Activated CD4-positive, alpha-beta T cell treated with anti-CD3 and anti-CD28 coated beads for 48 hours (primary cell): ENCODE measurements at regions not wholly inside any gene's neighbourhood (a gene's known extent, or its start where the extent isn't known, plus 50 kb on each side); places are given as distances from the start of the nearest gene placed in this dataset.

Experiments used
- DNase-seq: peaks from one replicate; pipeline ENCODE4 v3.0.0-alpha.2; 2020

- DNase-seq = no peak
Measured at GRCh38 chrY:17233435-17234109, 646.4 kb downstream of the CDY2B start.

- no peak for DNase-seq
Measured at GRCh38 chrY:17231994-17232393, 648.0 kb downstream of the CDY2B start.

DNA sequence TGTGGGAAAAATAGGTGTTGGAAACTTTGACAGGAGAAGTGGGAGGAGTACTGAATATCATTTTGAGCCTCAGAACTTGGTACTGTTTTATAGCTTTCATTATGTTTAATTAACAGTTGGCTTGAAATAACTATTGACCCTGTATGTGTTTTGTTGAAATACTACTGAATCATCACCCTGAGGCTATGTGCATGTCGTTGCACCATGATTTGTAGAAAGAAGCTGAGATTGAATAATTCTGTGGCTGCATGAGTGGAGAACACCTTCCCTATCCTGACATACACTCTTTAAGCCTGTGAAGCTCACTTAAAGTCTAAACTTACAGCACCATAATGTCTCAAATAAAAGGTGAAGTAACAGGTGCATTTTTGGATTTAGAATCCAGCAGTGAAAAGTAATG, 656.5 kb downstream of the CDY2B start:
- DNase-seq = no peak

DNA sequence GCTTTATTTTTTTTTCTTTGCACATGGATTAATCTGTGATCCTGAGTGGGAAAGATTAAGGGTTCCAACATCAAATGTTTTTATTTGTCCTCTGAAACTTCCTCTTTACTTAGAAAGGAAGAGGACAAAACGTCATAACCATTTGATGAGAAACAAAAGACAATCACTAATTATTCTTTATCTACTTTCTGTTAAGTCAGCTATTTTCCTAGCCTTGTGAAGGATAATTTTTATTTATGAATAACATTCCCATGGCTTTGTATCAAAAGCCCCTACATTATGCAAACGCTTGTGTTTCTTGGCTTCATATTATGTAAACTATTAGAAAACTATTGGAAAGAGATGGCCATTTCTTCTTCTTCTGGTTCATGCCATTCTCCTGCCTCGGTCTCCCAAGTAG, 677.6 kb downstream of the CDY2B start:
- DNase-seq = no peak

DNA sequence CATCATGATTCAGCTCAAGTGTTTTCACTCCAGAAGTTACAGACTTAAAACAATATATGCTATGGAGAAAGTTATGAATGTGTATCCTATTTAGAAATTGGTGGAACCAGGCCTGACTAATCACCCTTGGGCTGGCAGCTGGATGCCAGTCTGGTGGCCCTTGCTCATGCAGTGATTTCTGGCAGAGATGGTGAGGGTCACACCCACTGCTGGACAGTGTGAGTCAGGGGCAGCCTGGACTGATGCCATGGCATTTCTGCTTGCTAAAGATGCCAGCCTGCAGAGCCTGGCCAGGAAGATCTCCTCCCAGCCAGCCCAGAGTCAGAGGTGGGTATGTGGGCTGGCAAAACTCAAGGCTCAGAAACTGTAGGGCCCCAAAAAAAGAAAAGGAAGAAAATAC, 695.7 kb downstream of the CDY2B start:
- DNase-seq = no peak

DNA sequence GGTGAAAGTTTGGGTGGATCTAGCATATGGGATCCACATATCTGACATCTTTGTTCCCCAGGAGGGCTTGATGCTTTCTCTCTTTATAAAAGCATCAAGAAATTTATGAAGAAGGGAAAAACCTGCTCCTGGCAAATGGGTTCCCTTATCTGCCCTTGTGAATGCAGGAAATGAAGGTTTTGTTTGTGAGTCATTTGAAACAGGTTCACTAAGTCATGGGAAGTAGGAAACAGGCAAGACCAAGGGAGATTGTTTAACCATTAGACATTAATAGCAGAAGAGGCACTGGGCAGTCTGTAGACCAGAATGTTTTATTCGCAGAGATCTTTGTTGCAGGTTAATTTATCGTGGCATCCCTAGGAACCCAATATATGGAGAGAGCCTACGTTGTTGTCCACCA, 713.1 kb downstream of the CDY2B start:
- no peak for DNase-seq

GRCh38 chrY:17122166-17122565, 757.9 kb downstream of the CDY2B start:
- DNase-seq = no peak

- DNase-seq = no peak
Measured at GRCh38 chrY:17085303-17085702, 794.7 kb downstream of the CDY2B start.

- no peak for DNase-seq
Measured at GRCh38 chrY:17079887-17080286, 800.1 kb downstream of the CDY2B start.

DNA sequence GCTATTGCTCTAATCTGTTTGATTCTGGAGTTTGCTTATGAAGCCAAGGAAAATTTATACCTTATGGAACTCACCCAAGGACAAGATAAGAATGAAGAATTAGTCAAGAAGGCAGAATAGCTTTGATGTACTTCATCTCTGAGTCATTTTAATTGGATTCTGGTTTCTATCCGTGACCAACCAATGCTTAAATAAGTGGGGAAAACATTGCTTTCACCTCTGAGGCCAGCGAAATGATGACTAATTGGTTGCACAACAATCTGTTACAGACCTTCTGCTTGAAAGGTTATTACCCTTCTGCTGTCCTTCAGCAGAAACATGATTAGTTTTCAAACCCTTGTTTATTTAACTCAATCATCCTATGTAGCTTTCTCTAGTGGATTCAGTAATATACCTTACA, 812.7 kb downstream of the CDY2B start:
- DNase-seq = no peak

GRCh38 chrY:17053041-17053440, 827.0 kb downstream of the CDY2B start:
- no peak for DNase-seq

- DNase-seq = no peak
Measured at GRCh38 chrY:17050374-17050773, 829.6 kb downstream of the CDY2B start.

DNA sequence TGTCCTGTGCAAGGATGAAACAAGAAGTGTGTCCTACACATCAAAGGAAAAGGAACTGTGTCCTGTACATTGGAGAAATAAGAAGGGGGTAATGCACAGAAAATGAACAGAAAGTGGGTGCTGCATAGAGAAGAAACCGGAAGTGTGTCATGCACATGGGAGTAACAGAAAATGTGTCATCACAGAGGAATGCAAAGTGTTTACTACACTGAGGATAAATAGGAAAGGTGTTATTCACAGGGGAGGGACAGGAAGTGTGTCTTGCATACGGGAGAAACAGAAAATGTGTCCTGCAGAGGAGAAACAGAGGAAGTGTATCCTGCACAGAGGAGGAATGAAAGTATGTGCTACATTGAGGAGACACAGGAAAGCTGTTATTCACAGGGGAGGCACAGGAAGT, 834.9 kb downstream of the CDY2B start:
- no peak for DNase-seq

GRCh38 chrY:17044723-17045122, 835.3 kb downstream of the CDY2B start:
- no peak for DNase-seq

DNA sequence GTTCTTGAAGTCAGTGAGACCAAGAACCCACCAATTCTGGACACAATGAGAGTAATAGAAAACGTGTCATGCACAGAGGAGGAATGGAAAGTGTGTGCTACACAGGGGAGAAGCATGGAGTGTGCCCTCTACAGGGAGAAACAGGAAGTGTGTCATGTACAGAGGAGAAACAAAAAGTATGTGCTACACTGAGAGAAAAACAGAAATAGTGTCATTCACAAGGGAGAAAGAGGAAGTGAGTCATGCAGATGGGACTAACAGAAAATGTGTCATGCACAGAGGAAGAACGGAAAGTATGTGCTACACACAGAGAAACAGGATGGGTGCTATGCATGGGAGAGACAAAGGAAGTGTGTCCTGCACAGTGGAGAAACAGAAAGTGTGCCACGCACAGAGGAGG, 835.7 kb downstream of the CDY2B start:
- no peak for DNase-seq

DNA sequence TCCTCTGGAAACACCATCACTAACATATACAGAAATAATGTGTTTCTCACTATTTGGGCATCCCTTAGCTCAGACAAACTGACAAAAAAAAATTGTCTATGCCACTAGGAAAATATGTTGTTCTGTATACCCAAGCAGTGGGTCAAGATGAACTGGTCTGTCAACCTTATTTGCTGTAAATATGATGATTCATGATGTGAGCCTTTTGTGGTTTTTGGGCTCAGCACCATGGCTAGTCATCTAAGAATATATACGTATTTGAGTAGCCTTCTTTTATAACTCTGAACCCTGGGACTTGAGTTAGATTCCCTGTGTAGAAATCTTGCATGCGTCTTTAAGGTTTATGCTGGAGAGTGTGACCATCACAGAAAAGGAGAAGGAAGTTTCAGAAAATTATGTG, 841.6 kb downstream of the CDY2B start:
- DNase-seq = no peak

DNA sequence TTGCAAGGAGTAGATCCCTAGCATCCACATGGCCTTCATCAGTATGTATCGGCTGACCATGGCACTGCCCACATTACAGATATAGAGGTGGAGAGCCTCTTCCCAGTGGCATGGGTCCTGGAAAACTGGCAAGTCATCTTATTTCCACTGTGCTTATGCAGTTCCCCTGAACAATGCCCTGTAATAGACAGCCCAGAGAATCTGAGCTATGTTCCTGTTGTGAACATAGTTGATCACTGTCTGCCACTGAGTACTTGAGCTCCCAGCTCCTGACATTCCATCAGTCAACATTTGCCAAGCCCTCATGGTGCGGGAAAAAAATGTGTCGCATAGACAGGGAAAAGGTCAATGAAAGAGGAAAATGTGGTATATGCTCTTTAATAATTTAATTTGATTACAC, 861.9 kb downstream of the CDY2B start:
- DNase-seq = no peak

DNA sequence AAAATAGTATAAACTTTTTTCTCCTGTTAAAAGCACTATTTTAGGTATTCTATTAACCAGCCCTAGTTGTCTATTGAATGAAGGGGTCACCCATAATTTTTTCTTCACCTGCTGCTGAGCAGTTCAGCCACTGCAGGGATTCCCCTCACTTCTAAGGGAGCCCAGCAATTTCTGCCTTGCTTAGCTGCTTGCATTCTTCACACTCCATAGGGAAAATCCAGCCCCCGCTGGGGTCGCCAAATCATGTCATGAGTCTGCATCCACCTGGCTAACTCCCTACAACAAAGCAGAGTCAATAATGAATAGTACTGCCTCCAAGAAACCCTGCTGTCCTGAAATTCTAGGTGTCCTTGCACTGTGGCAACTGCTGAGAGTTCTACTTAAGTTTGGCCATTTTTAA, 886.5 kb downstream of the CDY2B start:
- no peak for DNase-seq

DNA sequence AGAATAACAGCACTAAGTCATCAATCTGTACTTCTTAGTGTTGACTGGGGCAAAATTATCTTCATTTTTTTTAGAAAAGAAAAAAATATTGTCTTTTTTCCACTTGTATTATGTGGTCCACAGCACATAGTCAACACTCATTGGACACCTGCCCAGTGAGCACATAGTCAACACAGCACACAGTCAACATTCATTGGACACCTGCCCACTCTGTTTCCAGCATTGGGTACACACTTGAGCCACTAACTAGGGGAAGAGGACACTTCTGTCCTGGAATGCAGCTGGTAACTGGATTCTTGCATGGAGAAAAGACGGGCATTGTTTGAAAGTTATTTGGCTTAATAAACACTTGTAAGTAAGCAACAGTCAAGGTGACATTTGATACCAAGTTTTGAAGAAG, 898.2 kb downstream of the CDY2B start:
- no peak for DNase-seq

DNA sequence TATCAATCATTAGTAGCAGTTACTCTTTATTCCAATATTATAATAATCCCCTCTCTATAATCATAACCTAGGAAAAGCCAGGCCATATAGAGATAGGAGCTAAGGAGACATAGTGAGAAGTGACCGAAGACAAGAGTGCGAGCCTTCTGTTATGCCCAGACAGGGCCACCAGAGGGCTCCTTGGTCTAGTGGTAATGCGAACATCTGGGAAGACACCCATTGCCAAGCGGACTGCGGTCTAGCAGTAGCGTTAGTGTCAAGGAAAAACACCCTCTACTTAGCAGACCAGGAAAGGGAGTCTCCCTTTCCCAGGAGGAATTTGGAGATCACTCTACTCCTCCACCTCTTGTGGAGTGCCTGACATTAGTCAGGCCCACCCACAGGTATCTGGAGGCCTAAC, 920.9 kb downstream of the CDY2B start:
- no peak for DNase-seq

- DNase-seq = no peak
Measured at GRCh38 chrY:16947221-16947620, 932.8 kb downstream of the CDY2B start.
